Activated CD8-positive, alpha-beta memory T cell treated with anti-CD3 and anti-CD28 coated beads, Interleukin-2, amount 50 U/mL, for 24 hours (primary cell): ENCODE measurements at regions not wholly inside any gene's neighbourhood (a gene's known extent, or its start where the extent isn't known, plus 50 kb on each side); places are given as distances from the start of the nearest gene placed in this dataset.

Experiments used
- DNase-seq: peaks from one replicate; pipeline ENCODE4 v3.0.0-alpha.2; 2020; ENCODE audit errors: extremely low read depth

GRCh38 chr16:55116165-55116920, 185.7 kb downstream of the IRX5 start:
- DNase-seq: no peak

GRCh38 chr16:55118701-55119260, 188.1 kb downstream of the IRX5 start:
- DNase-seq: no peak

DNA sequence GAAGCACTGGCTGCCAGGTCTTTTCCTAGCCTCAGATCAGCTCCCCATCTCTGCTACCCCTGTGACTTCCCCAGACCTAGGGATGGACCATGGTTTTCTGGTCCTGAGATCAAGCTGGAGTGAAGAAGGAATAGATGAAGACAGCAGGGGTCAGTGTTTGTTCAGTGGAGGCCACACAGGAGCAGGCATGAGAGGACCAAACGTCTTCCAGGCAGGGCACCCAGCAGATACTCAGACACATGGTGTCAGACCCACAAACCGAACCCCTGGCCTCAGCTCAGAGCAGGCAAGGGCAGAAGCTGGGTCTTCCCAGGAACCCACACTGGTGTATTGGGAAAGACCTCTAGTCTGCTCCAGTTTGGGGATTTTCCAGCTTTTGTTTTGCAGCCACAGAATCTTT, 189.7 kb downstream of the IRX5 start:
- no peak for DNase-seq

DNA sequence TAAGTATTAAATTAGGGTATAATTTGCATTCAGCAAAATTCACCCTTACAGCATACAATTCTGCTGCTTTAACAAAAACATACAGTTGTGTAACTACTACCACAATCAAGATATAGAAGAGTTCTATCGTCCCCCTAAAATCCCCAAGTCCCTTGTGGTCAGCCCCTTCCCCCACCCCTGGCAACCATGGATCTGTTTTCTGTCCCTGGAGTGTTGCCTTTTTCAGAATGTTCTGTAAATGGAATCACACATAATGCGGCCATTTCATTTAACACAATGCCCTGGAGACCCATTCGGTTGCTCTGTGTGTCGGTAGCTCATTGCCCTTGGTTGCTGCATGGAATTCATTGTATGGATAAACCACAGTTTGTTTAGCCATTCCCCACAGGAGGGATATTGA, 190.2 kb downstream of the IRX5 start:
- DNase-seq: no peak

GRCh38 chr16:55123652-55124051, 193.0 kb downstream of the IRX5 start:
- no peak for DNase-seq

DNA sequence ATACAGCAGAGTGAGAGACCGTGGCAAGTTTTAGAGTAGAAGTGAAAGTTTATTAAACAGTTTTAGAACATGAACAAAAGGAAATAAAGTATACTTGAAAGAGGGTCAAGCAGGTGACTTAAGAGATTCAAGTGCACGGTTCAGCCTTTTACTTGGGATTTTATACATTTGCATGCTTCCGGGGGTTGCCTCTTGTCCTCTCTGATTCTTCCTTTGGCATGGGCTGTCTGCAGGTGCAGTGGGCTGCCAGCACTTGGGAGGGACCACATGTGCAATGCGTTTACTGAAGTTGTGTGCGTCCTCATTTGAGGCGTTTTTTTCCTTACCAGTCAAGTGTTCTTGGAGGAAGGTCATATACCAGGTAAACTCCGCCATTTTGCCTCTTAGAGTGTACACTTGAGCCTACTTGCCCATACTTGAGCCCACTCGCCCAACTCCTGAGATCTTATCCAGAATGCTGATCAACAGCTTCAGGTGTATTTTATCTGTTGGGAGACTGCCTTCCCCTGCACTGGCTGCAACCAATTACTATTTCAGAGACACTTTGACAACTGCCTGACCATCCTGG, 195.2 kb downstream of the IRX5 start:
- no peak for DNase-seq

DNA sequence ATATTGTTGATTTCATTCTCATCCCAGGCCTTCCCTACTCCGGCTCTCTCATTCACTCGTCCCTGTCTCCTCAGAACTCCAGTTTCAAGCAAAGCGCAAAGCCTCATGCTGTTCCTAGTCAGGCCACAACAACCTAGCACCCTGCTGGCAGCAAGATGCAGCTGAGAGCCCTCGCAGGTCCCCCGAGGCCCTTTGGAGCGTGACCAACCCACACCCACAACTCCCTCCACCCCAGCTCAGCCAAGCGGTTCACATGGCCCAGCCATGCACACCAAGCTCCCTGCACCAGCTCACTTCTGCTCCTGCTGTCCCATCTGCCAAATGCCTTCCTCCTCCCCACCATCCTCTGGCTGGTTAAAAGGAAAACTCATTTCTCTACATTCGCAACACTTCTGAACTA, 195.8 kb downstream of the IRX5 start:
- DNase-seq: no peak

- DNase-seq: no peak
These were observed 193.5 kb upstream of the IRX6 start for GRCh38 chr16:55130456-55130855.

DNA sequence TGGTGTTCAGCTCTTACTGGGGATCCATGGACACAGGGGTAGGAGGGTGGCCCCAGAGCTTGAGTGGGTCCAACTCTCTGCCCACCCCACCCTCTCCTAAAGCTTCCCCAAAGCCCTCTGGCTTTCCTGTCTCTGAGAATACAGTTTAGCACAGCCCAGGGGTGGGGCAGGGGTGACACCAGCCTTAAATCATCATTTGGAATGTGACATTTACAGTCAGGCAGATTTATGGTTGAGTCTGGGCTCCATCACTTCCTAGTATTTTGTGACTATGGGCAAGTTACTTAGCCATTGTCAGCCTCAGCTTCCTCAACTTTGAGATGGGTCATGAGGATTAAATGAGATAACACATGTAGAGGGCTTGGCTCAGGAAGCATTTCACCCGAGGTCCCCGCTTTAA, 193.1 kb upstream of the IRX6 start:
- DNase-seq: no peak

GRCh38 chr16:55133654-55134053, 190.3 kb upstream of the IRX6 start:
- no peak for DNase-seq

- no peak for DNase-seq
These were observed 187.4 kb upstream of the IRX6 start for GRCh38 chr16:55136356-55137150.

DNA sequence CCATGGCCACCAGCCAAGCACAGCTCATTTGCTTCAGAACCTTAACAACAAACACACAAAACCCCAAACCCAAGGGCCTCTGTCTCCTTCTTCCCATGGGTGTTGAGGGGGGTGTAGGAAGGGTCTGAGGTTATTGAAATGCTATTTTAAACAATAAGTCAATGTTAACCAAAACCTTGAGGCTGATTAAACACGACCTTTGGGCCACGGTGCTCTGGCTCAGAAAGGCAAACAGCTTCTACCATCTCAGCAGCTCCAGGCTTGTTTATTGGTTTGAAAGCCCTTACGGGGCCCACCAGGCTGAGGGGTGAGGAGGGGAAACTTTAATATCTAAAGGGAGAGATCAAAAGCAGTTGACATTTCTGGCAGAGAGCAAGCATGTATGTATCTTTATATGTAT, 185.7 kb upstream of the IRX6 start:
- DNase-seq: no peak

DNA sequence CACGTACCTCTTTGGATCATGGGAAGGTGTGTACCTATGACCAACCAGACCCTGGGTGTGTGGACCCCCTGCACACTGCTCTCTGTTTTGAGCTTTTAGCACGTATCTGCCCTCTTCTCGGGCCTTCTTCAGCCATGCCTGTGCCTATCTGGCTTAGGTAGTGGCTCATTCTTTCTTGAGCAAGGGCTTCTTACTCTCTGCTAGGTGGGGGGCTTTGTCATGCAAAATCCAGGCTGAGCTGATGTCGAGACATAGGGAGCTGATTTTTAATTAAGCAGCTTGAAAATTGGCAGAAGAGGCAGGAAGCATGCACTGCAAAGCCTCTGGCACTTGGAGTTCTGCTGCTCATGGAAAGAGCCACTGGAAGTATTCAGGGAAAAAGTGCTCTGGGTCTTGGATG, 181.6 kb upstream of the IRX6 start:
- no peak for DNase-seq

DNA sequence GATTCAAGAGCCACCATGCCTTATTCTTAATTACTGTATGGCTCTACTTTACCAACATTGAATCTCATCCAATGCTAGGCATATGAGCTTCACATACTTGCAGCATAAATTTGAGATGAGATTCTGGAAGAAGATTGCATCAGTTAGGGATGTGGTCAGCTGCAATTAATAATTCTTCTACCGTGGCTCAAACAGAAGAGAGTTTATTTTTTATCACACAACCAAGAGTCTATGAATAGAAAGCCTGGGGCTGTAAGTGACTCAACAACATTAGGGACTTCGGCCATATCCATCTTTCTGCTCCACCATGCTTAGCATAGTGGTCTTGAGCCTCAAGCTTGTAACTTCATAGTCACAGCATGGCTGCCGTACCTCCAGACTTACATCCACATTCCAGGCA, 179.4 kb upstream of the IRX6 start:
- DNase-seq: no peak

GRCh38 chr16:55145771-55146603, 178.0 kb upstream of the IRX6 start:
- DNase-seq: no peak

DNA sequence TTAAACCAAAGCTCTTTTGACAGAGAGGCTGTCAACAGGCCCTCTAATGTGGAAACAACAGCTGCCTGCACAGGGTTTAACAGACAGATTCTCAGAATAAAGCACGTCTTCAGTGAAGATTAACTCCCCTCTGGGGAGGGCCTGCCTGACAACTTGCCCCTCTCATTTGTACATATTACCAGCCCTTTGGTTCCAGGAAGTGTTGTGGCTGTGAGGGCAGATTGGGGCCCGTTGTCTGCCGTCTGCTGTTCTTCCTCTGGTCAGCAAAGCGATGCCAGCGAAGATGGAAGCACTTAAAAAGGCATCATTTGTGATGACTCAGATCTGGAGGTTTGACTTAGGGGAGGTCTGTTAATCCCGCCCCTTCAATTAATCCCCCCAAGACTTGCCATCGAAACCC, 177.0 kb upstream of the IRX6 start:
- DNase-seq: no peak

DNA sequence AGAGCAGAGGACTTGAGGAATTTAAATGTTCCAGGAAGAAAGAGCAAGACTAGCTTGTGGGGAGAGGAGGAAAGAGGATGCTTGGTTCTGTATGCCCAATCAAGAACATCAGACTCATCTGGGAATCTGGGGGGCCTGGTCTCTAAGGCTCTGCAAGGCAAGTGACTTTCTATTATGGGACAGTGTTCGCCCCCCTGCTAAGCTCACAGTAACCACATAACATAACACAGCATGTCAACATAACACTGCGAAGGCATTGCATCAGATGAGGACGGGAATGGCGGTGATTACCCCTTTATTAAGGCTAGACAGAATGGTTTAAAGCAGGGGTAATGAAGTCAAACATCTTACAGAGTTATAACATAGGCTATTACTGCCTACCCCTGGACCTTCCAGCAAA, 176.6 kb upstream of the IRX6 start:
- no peak for DNase-seq

DNA sequence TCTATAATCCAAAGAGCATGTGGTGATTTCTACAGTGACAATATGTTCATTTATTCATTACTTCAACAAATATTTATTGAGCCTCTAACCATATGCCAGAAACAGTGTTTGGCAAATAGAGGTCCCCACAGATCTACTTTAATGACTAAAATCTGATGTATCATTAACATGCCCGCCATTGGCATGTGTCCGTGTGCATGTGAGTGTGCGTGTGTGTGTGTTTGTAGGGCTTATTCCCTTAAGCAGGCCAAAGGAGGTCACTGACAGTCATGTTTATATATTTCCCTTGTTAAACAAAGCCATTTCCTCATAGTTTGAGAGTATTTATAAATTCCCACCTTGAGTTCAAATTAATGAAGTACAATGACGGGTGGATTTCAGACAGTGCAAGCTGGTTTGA, 174.4 kb upstream of the IRX6 start:
- no peak for DNase-seq

DNA sequence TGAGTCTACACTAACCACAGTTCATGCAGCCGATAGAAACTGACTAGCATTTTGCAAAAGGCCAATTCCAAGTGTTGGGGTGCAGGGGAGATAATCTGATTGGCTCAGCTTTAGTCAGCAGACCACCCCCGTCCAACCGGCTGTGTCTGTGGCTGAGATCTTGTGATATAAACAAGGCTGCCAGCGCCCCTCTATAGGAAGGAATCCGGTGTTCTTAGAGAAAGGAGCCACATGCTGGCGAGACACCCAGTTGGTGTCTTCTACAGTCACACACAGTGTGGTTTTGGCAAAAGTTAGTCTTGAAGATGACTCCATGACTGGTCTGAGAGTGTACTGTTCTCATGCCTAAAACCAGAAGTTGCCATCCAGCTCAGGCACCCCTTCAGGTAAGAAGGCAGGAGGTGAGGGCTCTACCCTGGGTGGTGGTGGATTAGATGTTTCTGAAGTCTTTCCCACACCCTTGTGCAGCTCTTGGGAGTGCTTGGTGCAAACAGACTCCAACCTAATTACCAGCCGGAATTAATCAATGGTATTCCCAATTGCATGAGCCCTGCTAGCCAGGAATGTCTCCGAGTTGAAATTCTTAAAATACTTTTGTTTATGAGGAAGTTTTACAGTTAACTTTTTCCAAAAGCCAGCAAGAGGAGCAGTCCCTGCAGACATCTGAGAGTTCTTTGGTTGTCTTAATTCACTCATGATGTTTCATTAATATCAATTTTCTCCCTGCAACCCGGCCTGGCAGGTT, 172.3 kb upstream of the IRX6 start:
- no peak for DNase-seq

GRCh38 chr16:55152875-55153390, 171.1 kb upstream of the IRX6 start:
- no peak for DNase-seq

DNA sequence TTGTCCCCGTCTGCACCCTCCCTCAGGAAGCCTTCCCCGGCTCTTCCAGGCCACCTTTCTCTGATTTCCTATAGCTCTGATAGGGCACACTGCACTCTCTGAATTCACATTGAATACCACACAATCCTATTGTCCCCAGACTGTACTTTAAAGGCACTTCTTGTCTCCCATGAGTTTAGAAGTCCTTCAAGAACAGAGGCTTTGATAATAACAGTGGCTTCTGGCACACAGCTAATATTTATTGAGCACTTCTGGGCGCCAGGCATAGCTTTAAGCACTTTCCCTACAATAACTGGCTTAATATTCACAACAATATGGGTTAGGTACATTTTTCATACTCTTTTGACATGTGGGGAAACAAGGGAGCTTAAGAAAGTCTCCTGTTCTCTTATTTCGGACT, 169.7 kb upstream of the IRX6 start:
- no peak for DNase-seq
